OCI-LY1 (cell line): ENCODE measurements at regions not wholly inside any gene's neighbourhood (a gene's known extent, or its start where the extent isn't known, plus 50 kb on each side); places are given as distances from the start of the nearest gene placed in this dataset.
"Not testable (repeated sequence)": the region's sequence is repeated elsewhere in the genome, so short reads cannot be mapped to it uniquely, and the experiment has no call there.

Experiments
- H2AFZ ChIP-seq: fragments of 200-600 bp; sonication (generic), shearing (Covaris generic); 2 replicates; pipeline ENCODE4 v1.6.0; 2014; ENCODE audit warnings: antibody characterized with exemption, mild to moderate bottlenecking, low read length
- H3F3A ChIP-seq: fragments of 200-600 bp; sonication (generic), shearing (Covaris generic); 2 replicates; pipeline ENCODE4 v1.6.0; 2014; ENCODE audit warnings: mild to moderate bottlenecking, antibody characterized with exemption, low read length, moderate library complexity; ENCODE audit not compliant: insufficient read depth
- H3K27ac ChIP-seq: fragments of 200-600 bp; sonication (generic); 2 replicates; pipeline ENCODE4 v1.5.1; 2014; ENCODE audit warnings: low read length, mixed run types, mild to moderate bottlenecking, low read depth; ENCODE audit not compliant: poor library complexity, severe bottlenecking
- H3K27me3 ChIP-seq: fragments of 200-600 bp; sonication (generic); 2 replicates; pipeline ENCODE4 v1.6.0; 2014; ENCODE audit warnings: antibody characterized with exemption, mild to moderate bottlenecking, low read length, moderate library complexity; ENCODE audit not compliant: insufficient read depth
- H3K36me3 ChIP-seq: fragments of 200-600 bp; sonication (generic); 2 replicates; pipeline ENCODE4 v1.6.1; 2014; ENCODE audit warnings: mild to moderate bottlenecking, antibody characterized with exemption, low read length, moderate library complexity, mixed read lengths; ENCODE audit not compliant: insufficient read depth
- H3K4me1 ChIP-seq: fragments of 200-600 bp; sonication (generic); 2 replicates; pipeline ENCODE4 v1.5.1; 2014; ENCODE audit warnings: mild to moderate bottlenecking, low read length, moderate library complexity; ENCODE audit not compliant: insufficient read depth, severe bottlenecking
- H3K4me2 ChIP-seq: fragments of 200-600 bp; sonication (generic), shearing (Covaris generic); 2 replicates; pipeline ENCODE4 v1.6.1; 2014; ENCODE audit warnings: low read length
- H3K4me3 ChIP-seq: fragments of 200-600 bp; sonication (generic); 2 replicates; pipeline ENCODE4 v1.5.1; 2014; ENCODE audit warnings: low read length, low read depth, mild to moderate bottlenecking, mixed read lengths; ENCODE audit not compliant: poor library complexity, severe bottlenecking
- H3K79me2 ChIP-seq: fragments of 200-600 bp; shearing (Covaris generic); 2 replicates; pipeline ENCODE4 v1.6.1; 2016; ENCODE audit warnings: mixed run types, low read length, mixed read lengths; ENCODE audit not compliant: insufficient read depth
- H3K9ac ChIP-seq: fragments of 200-600 bp; sonication (generic), shearing (Covaris generic); 2 replicates; pipeline ENCODE4 v1.6.1; 2014; ENCODE audit warnings: mild to moderate bottlenecking, low read length, mixed read lengths
- H3K9me2 ChIP-seq: fragments of 200-600 bp; sonication (generic), shearing (Covaris generic); 2 replicates; pipeline ENCODE4 v1.6.1; 2014; ENCODE audit warnings: low read depth, mild to moderate bottlenecking, low read length, mixed read lengths
- H3K9me3 ChIP-seq: fragments of 200-600 bp; shearing (Covaris generic); 2 replicates; pipeline ENCODE4 v1.6.1; 2014; ENCODE audit warnings: low read length, mixed read lengths
- H4K20me1 ChIP-seq: fragments of 200-600 bp; sonication (generic), shearing (Covaris generic); 2 replicates; pipeline ENCODE4 v1.6.0; 2016; ENCODE audit warnings: mild to moderate bottlenecking, low read length; ENCODE audit not compliant: insufficient read depth
- CTCF ChIP-seq: fragments of 200-600 bp; sonication (generic), shearing (Covaris generic); IDR thresholded peaks from 2 replicates; pipeline ENCODE4 v1.5.1; 2017; ENCODE audit warnings: mild to moderate bottlenecking, antibody characterized with exemption, low read length, moderate library complexity, mixed read lengths
- EZH2 ChIP-seq: fragments of 200-600 bp; sonication (generic), shearing (Covaris generic); IDR thresholded peaks from 2 replicates; pipeline ENCODE4 v1.8.0; 2017; ENCODE audit warnings: borderline replicate concordance, mixed run types, mild to moderate bottlenecking, antibody characterized with exemption, low read length, moderate library complexity, mixed read lengths

GRCh38 chr9:102474357-102474756 is 520.8 kb upstream of the CYLC2 start:
- H2AFZ ChIP-seq, result no peak overlapping the region
- H3K4me1 ChIP-seq, result no peaks in the 10 kb centered on the region
- no peak overlapping the region for H3K27ac ChIP-seq
- no peaks in the 10 kb centered on the region for H3K36me3 ChIP-seq
- no peak overlapping the region for H3K9ac ChIP-seq
- H3K4me3 ChIP-seq, result no peak overlapping the region
- H3F3A ChIP-seq, result no peaks in the 10 kb centered on the region
- H3K4me2 ChIP-seq, result no peak overlapping the region
- H3K9me2 ChIP-seq, result no peaks in the 10 kb centered on the region
- no peaks in the 10 kb centered on the region for H3K79me2 ChIP-seq
- no peaks in the 10 kb centered on the region for H3K27me3 ChIP-seq
- no peak for TF ChIP-seq CTCF
- no peak for TF ChIP-seq EZH2
- no peaks in the 10 kb centered on the region for H3K9me3 ChIP-seq
- H4K20me1 ChIP-seq, result no peaks in the 10 kb centered on the region

DNA sequence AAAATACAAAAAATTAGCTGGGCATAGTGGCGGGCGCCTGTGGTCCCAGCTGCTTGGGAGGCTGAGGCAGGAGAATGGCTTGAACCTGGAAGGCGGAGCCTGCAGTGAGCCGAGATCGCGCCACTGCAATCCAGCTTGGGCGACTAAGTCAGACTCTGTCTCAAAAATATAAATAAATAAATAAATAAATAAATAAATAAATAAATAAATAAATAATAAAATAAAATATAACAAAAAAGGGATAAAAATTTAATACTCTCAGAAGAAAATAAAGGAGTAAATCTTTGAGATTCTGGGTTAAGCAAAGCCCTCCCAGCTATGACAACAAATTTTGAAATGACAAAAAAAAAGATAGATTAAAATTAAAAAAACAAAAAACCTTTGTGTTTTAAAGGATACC is 525.7 kb upstream of the CYLC2 start:
- H3K4me2 ChIP-seq, H3K4me3 ChIP-seq, H3K27me3 ChIP-seq, H3K9me2 ChIP-seq, H3K27ac ChIP-seq, H3K4me1 ChIP-seq, H2AFZ ChIP-seq, H4K20me1 ChIP-seq, H3K9ac ChIP-seq, H3K9me3 ChIP-seq, H3K79me2 ChIP-seq, H3F3A ChIP-seq, H3K36me3 ChIP-seq: not testable (repeated sequence)

DNA sequence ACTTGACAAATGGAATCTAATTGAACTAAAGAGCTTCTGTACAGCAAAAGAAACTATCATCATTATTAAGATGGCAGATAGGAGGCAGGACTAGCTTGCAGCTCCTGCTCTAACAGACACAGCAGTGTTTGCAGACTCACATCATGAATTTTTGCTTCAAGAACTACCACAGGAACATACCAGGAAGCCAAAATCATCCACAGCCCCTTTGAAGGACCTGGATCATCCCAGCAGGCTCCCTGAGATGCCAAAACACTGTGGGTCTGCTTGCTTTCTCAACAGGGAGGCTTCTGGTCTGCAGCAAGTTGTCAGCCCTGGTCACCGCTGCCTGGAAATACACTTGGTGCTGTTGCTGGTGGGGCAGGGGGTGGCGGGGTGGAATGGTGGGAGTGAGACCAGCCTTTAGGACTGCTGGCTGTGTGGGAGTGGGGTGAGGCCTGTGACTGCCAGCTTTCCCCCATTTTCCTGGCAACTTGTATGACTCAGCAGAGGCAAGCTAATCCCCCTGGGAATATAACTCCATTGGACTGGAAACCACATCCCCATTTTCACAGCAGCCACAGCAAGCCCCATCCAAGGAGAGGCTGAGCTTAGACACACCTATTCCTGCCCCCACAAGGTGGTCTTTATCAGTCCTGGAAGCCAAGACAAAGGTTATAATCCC is 533.8 kb upstream of the CYLC2 start:
- Histone ChIP-seq H2AFZ (no peak overlapping the region), H4K20me1 (no peaks in the 10 kb centered on the region), H3K9ac (no peak overlapping the region), H3K4me2 (no peak overlapping the region), H3K9me3 (no peaks in the 10 kb centered on the region), H3K79me2 (no peaks in the 10 kb centered on the region), H3K27me3 (no peaks in the 10 kb centered on the region), H3K4me1 (no peaks in the 10 kb centered on the region), H3K27ac (no peak overlapping the region), H3K9me2 (no peaks in the 10 kb centered on the region), H3K4me3 (no peak overlapping the region), H3F3A (no peaks in the 10 kb centered on the region), H3K36me3 (no peaks in the 10 kb centered on the region)
- no peak for TF ChIP-seq CTCF
- TF ChIP-seq EZH2, result no peak

GRCh38 chr9:102459828-102460227 is 535.3 kb upstream of the CYLC2 start:
- Histone ChIP-seq H3K27ac (no peak overlapping the region), H3F3A (no peaks in the 10 kb centered on the region), H3K4me3 (no peak overlapping the region), H2AFZ (no peak overlapping the region), H4K20me1 (no peaks in the 10 kb centered on the region), H3K36me3 (no peaks in the 10 kb centered on the region), H3K27me3 (no peaks in the 10 kb centered on the region), H3K79me2 (no peaks in the 10 kb centered on the region), H3K4me2 (no peak overlapping the region), H3K9ac (no peak overlapping the region), H3K9me3 (no peaks in the 10 kb centered on the region), H3K4me1 (no peaks in the 10 kb centered on the region), H3K9me2 (no peaks in the 10 kb centered on the region)
- TF ChIP-seq EZH2 (no peak), CTCF (no peak)
